GM23248 (cell line): ENCODE measurements at regions not wholly inside any gene's neighbourhood (a gene's known extent, or its start where the extent isn't known, plus 50 kb on each side); places are given as distances from the start of the nearest gene placed in this dataset.

Experiments used
- DNase-seq: peaks from one replicate; pipeline ENCODE4 v3.0.0-alpha.2; 2015
- H2AFZ ChIP-seq: fragments of 200-600 bp; sonication (generic); 2 replicates; pipeline ENCODE4 v1.6.1; 2016; ENCODE audit warnings: antibody characterized with exemption
- H3F3A ChIP-seq: fragments of 200-600 bp; sonication (generic); 2 replicates; pipeline ENCODE4 v1.6.1; 2016; ENCODE audit warnings: mild to moderate bottlenecking, antibody characterized with exemption, mixed run types; ENCODE audit not compliant: insufficient read depth
- H3K27ac ChIP-seq: fragments of 200-600 bp; sonication (generic); 2 replicates; pipeline ENCODE4 v1.5.1; 2016; ENCODE audit warnings: mild to moderate bottlenecking
- H3K27me3 ChIP-seq: fragments of 200-600 bp; sonication (generic); replicated peaks from 2 replicates; pipeline ENCODE4 v1.6.1; 2016; ENCODE audit warnings: mild to moderate bottlenecking; ENCODE audit not compliant: insufficient read depth
- H3K36me3 ChIP-seq: fragments of 200-600 bp; sonication (generic); 2 replicates; pipeline ENCODE4 v1.6.1; 2016; ENCODE audit warnings: low read depth, mild to moderate bottlenecking
- H3K4me1 ChIP-seq: fragments of 200-600 bp; sonication (generic); 2 replicates; pipeline ENCODE4 v1.6.1; 2016; ENCODE audit warnings: mild to moderate bottlenecking; ENCODE audit not compliant: insufficient read depth
- H3K4me2 ChIP-seq: fragments of 200-600 bp; sonication (generic); one replicate; pipeline ENCODE4 v1.6.1; 2016; ENCODE audit warnings: mild to moderate bottlenecking; ENCODE audit not compliant: unreplicated experiment
- H3K4me3 ChIP-seq: fragments of 200-600 bp; sonication (generic); 2 replicates; pipeline ENCODE4 v1.5.1; 2016; ENCODE audit warnings: mild to moderate bottlenecking
- H3K79me2 ChIP-seq: fragments of 200-600 bp; sonication (generic); 2 replicates; pipeline ENCODE4 v1.6.1; 2016; ENCODE audit warnings: mild to moderate bottlenecking; ENCODE audit not compliant: insufficient read depth
- H3K9ac ChIP-seq: fragments of 200-600 bp; sonication (generic); 2 replicates; pipeline ENCODE4 v1.6.1; 2016; ENCODE audit warnings: mild to moderate bottlenecking
- H3K9me2 ChIP-seq: fragments of 200-600 bp; sonication (generic); 2 replicates; pipeline ENCODE4 v1.6.1; 2016; ENCODE audit warnings: mixed run types, mild to moderate bottlenecking, moderate library complexity; ENCODE audit not compliant: insufficient read depth
- H3K9me3 ChIP-seq: fragments of 200-600 bp; sonication (generic); one replicate; pipeline ENCODE4 v1.6.1; 2017; ENCODE audit warnings: low read depth
- H4K20me1 ChIP-seq: fragments of 200-600 bp; sonication (generic); 2 replicates; pipeline ENCODE4 v1.6.0; 2016; ENCODE audit not compliant: insufficient read depth
- EZH2 ChIP-seq: fragments of 200-600 bp; sonication (generic); IDR thresholded peaks from 2 replicates; pipeline ENCODE4 v1.6.1; 2018; ENCODE audit warnings: antibody characterized with exemption, mild to moderate bottlenecking; ENCODE audit not compliant: insufficient read depth, poor library complexity, severe bottlenecking
- EZH2phosphoT487 ChIP-seq: fragments of 200-600 bp; sonication (generic); IDR thresholded peaks from 2 replicates; pipeline ENCODE4 v1.6.1; 2018; ENCODE audit warnings: antibody characterized with exemption, moderate library complexity, mild to moderate bottlenecking, low read depth; ENCODE audit not compliant: insufficient read depth
- WGBS, 2 experiments: methylation state at CpG; one replicate each; pipeline ENCODE4 v1.1.6; 2015 to 2017; ENCODE audit warnings: low lambda C conversion rate in 2 of 2, low coverage in 1 of 2; ENCODE audit errors: missing lambda C conversion rate in 2 of 2; 5-methylcytosine and 5-hydroxymethylcytosine counted together
- in situ Hi-C: fragments of 300-500 bp; cut with MboI; formaldehyde crosslinking; loops from 2 replicates; pipeline ENCODE4 v1.15.0; 2020

DNA sequence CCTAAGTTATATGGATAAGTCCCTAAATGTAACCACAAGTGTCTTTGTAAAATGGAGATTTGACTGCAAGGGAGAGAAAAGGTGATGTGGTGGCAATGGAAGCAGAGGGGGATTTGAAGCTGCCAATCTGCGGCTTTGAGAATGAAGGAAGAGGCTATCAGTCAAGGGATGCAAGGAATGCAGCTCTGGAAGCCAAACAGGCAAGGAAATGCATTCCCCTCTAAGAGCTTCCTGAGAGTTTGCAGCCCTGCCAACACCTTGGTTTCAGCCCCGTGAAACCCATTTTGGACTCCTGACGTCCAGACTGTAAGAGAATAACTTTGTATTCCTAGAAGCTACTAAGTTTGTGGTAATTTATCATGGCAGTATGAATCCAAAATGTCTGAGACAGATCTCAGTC lies 167.3 kb upstream of the MPHOSPH6 start:
- Histone ChIP-seq H2AFZ (no peak overlapping the region), H3K9me2 (no peaks in the 10 kb centered on the region), H3K36me3 (no peaks in the 10 kb centered on the region), H3K4me3 (no peak overlapping the region), H3K9ac (no peak overlapping the region), H3F3A (no peaks in the 10 kb centered on the region), H4K20me1 (no peaks in the 10 kb centered on the region), H3K4me2 (no peak overlapping the region), H3K27me3 (no peaks in the 10 kb centered on the region), H3K79me2 (no peaks in the 10 kb centered on the region), H3K4me1 (no peaks in the 10 kb centered on the region), H3K27ac (no peak overlapping the region), H3K9me3 (no peaks in the 10 kb centered on the region)
- WGBS, 2 experiments: 26 to 34% methylated on average over 3 of the region's 3 CpGs
- no peak for DNase-seq
- in situ Hi-C loops: no loop called here
- no peak for TF ChIP-seq EZH2
- no peak for TF ChIP-seq EZH2phosphoT487

DNA sequence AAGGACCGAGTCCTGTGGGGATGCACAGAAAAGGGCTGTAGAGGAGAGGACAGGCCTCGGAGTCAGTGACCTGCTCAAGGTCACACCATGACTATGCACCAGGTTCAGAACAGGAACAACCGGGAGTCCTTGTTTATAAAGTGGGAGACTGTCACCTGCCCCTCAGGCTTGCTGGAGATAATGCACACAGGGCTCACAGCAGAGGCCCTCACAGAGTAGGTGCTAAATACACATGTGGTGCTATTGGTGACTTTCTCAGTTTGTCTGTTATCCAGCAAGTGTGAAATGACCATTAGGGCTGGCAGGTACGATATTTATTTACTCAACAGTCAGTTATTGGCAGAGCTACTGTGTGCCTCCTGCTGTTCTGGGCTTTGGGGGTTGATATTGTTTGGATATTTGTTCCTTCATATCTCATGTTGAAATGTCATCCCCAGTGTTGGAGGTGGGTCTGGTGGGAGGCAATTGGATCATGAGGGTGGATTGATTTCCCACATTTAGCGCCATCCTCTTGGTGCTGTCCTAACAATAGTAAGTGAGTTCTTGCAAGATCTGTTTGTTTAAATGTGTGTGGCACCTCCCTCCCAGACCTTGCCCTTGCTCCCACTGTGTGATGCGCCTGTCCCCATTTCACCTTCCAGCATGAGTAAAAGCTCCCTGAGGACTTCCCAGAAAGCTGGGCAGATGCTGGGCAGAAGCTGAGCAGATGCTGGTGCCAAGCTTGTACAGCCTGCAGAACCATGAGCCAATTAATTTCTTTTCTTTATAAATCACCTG lies 162.1 kb upstream of the MPHOSPH6 start:
- H3K36me3 ChIP-seq: no peaks in the 10 kb centered on the region
- TF ChIP-seq EZH2 (no peak), EZH2phosphoT487 (no peak)
- 0 out of 2 replicates have a peak, but pooled peaks cover 4% of the 10 kb centered on the region for H3K27me3 ChIP-seq
- no peak overlapping the region for H3K9ac ChIP-seq
- no peak overlapping the region for H3K4me3 ChIP-seq
- H3K4me1 ChIP-seq: no peaks in the 10 kb centered on the region
- WGBS, 2 experiments: 35 to 39% methylated on average over 6 of the region's 6 CpGs
- no peaks in the 10 kb centered on the region for H3K79me2 ChIP-seq
- H3K9me2 ChIP-seq: no peaks in the 10 kb centered on the region
- no peak for DNase-seq
- H4K20me1 ChIP-seq: no peaks in the 10 kb centered on the region
- H3K27ac ChIP-seq: no peak overlapping the region
- H3K9me3 ChIP-seq: no peaks in the 10 kb centered on the region
- no peak overlapping the region for H3K4me2 ChIP-seq
- in situ Hi-C loops: no loop called here
- H3F3A ChIP-seq: no peaks in the 10 kb centered on the region
- no peak overlapping the region for H2AFZ ChIP-seq

DNA sequence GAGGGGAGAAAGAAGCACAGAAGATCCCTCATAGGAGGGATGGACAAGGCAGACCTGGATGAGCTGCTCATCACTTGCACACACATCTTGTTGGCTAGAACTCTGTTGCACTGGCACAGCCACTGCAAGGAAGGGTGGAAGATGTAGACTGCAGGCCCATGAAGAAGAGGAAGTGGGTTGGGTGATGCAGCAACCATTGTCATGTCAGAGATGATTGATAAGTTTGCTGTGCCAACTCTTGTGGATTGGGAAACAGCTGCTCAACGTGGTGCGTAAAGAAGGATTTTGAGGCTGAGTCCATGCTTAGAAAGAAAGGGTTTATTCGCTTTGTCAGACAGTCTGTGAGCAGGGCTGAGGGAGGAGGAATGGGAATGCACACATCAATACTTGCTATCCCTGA lies 161.4 kb upstream of the MPHOSPH6 start:
- WGBS, 2 experiments: 58 to 63% methylated on average over 3 of the region's 3 CpGs
- H3K9me2 ChIP-seq: no peaks in the 10 kb centered on the region
- no peak overlapping the region for H3K4me3 ChIP-seq
- H3K4me1 ChIP-seq: no peaks in the 10 kb centered on the region
- H3K9ac ChIP-seq: no peak overlapping the region
- no peak for DNase-seq
- H2AFZ ChIP-seq: no peak overlapping the region
- TF ChIP-seq EZH2 (no peak), EZH2phosphoT487 (no peak)
- no peaks in the 10 kb centered on the region for H3K79me2 ChIP-seq
- H3K36me3 ChIP-seq: no peaks in the 10 kb centered on the region
- H3K4me2 ChIP-seq: no peak overlapping the region
- no peaks in the 10 kb centered on the region for H3F3A ChIP-seq
- no peaks in the 10 kb centered on the region for H4K20me1 ChIP-seq
- H3K27ac ChIP-seq: no peak overlapping the region
- in situ Hi-C loops: no loop called here
- H3K27me3 ChIP-seq: 0 out of 2 replicates have a peak, but pooled peaks cover 4% of the 10 kb centered on the region
- no peaks in the 10 kb centered on the region for H3K9me3 ChIP-seq

DNA sequence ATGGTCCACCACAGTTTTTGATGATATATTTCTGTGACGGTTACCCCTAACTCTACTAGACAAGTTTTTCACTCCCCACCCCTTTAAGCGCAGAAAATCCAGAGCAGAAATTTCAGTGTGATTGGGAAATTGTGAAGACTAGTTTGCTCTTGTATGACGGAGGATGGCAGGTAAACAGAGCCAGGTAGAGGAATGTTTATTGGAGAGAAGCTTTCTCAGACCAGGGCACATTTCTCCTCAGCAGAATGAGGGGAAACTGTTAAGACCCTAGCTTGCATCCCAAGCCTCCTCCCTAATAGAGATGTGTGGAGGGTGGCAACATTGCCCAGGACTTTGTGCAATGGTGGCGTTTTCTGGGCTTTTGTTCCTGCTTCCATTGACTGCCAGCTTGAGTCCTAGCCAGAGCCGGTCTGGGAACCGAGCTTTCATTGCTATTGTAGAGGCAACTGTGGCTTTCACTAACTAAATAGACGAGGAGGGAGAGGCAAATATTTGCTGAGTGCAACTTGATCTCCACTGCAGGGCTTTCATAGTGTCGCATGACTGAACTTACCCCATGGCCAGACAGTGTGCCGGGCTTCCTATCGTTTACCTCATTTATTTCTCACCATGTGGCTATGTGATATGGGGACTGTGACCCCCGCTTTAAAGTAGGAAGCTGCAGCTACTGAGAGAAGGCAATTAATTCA lies 159.6 kb upstream of the MPHOSPH6 start:
- 35 to 38% methylated on average over 11 of the region's 11 CpGs for WGBS, 2 experiments
- no peak overlapping the region for H3K9ac ChIP-seq
- no peaks in the 10 kb centered on the region for H3K9me2 ChIP-seq
- no peak overlapping the region for H3K4me2 ChIP-seq
- H3K79me2 ChIP-seq: no peaks in the 10 kb centered on the region
- in situ Hi-C loops: no loop called here
- H4K20me1 ChIP-seq: no peaks in the 10 kb centered on the region
- H3K4me1 ChIP-seq: no peaks in the 10 kb centered on the region
- DNase-seq: no peak
- H3K4me3 ChIP-seq: no peak overlapping the region
- no peaks in the 10 kb centered on the region for H3K36me3 ChIP-seq
- H3K27me3 ChIP-seq: 0 out of 2 replicates have a peak, but pooled peaks cover 4% of the 10 kb centered on the region
- H3F3A ChIP-seq: no peaks in the 10 kb centered on the region
- no peak for TF ChIP-seq EZH2phosphoT487
- no peak for TF ChIP-seq EZH2
- H3K9me3 ChIP-seq: no peaks in the 10 kb centered on the region
- H3K27ac ChIP-seq: no peak overlapping the region
- H2AFZ ChIP-seq: no peak overlapping the region
